T1000 (cell line): ENCODE measurements at regions not wholly inside any gene's neighbourhood (a gene's known extent, or its start where the extent isn't known, plus 50 kb on each side); places are given as distances from the start of the nearest gene placed in this dataset.

ENCODE experiments used
- DNase-seq: peaks from one replicate; lab custom pipeline; 2025; ENCODE audit warnings: mixed read lengths; lab: John Stamatoyannopoulos, UW

GRCh38 chr4:111718763-111719559 lies 426.3 kb upstream of the FAM241A start:
- no peak for DNase-seq

GRCh38 chr4:111720866-111721265 lies 424.4 kb upstream of the FAM241A start:
- no peak for DNase-seq

- DNase-seq = no peak
These were observed 423.0 kb upstream of the FAM241A start for GRCh38 chr4:111722213-111722720.

- no peak for DNase-seq
These were observed 408.7 kb upstream of the FAM241A start for GRCh38 chr4:111736516-111736915.

GRCh38 chr4:111744847-111745246 lies 400.4 kb upstream of the FAM241A start:
- no peak for DNase-seq

- no peak for DNase-seq
These were observed 397.1 kb upstream of the FAM241A start for GRCh38 chr4:111748157-111748556.

GRCh38 chr4:111754003-111754402 lies 391.3 kb upstream of the FAM241A start:
- DNase-seq = no peak

GRCh38 chr4:111755571-111755970 lies 389.7 kb upstream of the FAM241A start:
- DNase-seq = no peak

GRCh38 chr4:111761531-111761930 lies 383.7 kb upstream of the FAM241A start:
- no peak for DNase-seq

GRCh38 chr4:111770514-111770913 lies 374.7 kb upstream of the FAM241A start:
- no peak for DNase-seq

- no peak for DNase-seq
These were observed 371.4 kb upstream of the FAM241A start for GRCh38 chr4:111773858-111774257.

- DNase-seq = no peak
These were observed 369.5 kb upstream of the FAM241A start for GRCh38 chr4:111775556-111776297.

GRCh38 chr4:111776561-111776960 lies 368.7 kb upstream of the FAM241A start:
- no peak for DNase-seq

- no peak for DNase-seq
These were observed 366.7 kb upstream of the FAM241A start for GRCh38 chr4:111778543-111778942.

GRCh38 chr4:111780965-111781364 lies 364.3 kb upstream of the FAM241A start:
- no peak for DNase-seq

GRCh38 chr4:111781611-111782010 lies 363.6 kb upstream of the FAM241A start:
- DNase-seq = no peak

- no peak for DNase-seq
These were observed 357.2 kb upstream of the FAM241A start for GRCh38 chr4:111788099-111788498.

- DNase-seq = no peak
These were observed 355.2 kb upstream of the FAM241A start for GRCh38 chr4:111789901-111790640.

GRCh38 chr4:111792632-111793031 lies 352.6 kb upstream of the FAM241A start:
- no peak for DNase-seq

- DNase-seq = no peak
These were observed 351.7 kb upstream of the FAM241A start for GRCh38 chr4:111793433-111794091.

GRCh38 chr4:111797455-111798163 lies 347.6 kb upstream of the FAM241A start:
- DNase-seq = no peak
